ENCODE measurements at regions not wholly inside any gene's neighbourhood (a gene's known extent, or its start where the extent isn't known, plus 50 kb on each side); places are given as distances from the start of the nearest gene placed in this dataset.

- no CpG with 5 or more reads among the region's 3 CpGs for WGBS (ENCODE audit: extremely low coverage, insufficient read length, low lambda C conversion rate)
- H3K4ac ChIP-seq (ENCODE audit: low read depth, low read length) = no peak overlapping the region
- no peak overlapping the region for H2BK20ac ChIP-seq (ENCODE audit: low read depth, low read length, poor library complexity, severe bottlenecking)
- no peaks in the 10 kb centered on the region for H3K36me3 Mint-ChIP-seq (ENCODE audit: insufficient read depth in 1 of 3, low read depth in 3 of 3)
- H3K4me1 Mint-ChIP-seq = no peaks in the 10 kb centered on the region
- H3T11ph ChIP-seq (ENCODE audit: low read length) = no peak overlapping the region
- H2AFZ ChIP-seq (ENCODE audit: low read length) = no peak overlapping the region
- no peak overlapping the region for H4K5ac ChIP-seq (ENCODE audit: insufficient read length, low read depth, low read length)
- no peak overlapping the region for H3K4me3 Mint-ChIP-seq
- H3K27ac Mint-ChIP-seq = no peak overlapping the region
- H3K56ac ChIP-seq (ENCODE audit: insufficient read length, low read depth, low read length) = no peak overlapping the region
- H4K8ac ChIP-seq (replicated peaks; ENCODE audit: insufficient read length, low read depth, low read length) = no peak overlapping the region
- no peak overlapping the region for H3K4me2 ChIP-seq (ENCODE audit: insufficient read depth, insufficient read length, low read length)
- H3K14ac ChIP-seq (ENCODE audit: insufficient read depth, low read length) = no peak overlapping the region; the same call in 1 of the 2 replicates
- H3K23ac ChIP-seq (ENCODE audit: insufficient read length, low read depth, low read length) = no peak overlapping the region
- H3K4me1 ChIP-seq (ENCODE audit: insufficient read depth, low read length) = no peaks in the 10 kb centered on the region
- H3K79me1 ChIP-seq (ENCODE audit: insufficient read depth, low read depth, low read length, poor library complexity, severe bottlenecking) = no peaks in the 10 kb centered on the region
- H4K20me1 ChIP-seq (ENCODE audit: control insufficient read depth, insufficient read depth, insufficient read length) = no peaks in the 10 kb centered on the region
- H3K27me3 ChIP-seq (ENCODE audit: insufficient read depth, low read length) = no peaks in the 10 kb centered on the region
- no peak overlapping the region for H3K18ac ChIP-seq (ENCODE audit: insufficient read length, low read depth, low read length)
- no peak overlapping the region for H3K27ac ChIP-seq (ENCODE audit: insufficient read length, low read depth, low read length)
- no peak overlapping the region for H2BK15ac ChIP-seq (ENCODE audit: low read depth, low read length)
- DNase-seq = no peak
- no peak overlapping the region for H2BK120ac ChIP-seq (ENCODE audit: low read depth, low read length, poor library complexity, severe bottlenecking)
- no peaks in the 10 kb centered on the region for H3K27me3 Mint-ChIP-seq (ENCODE audit: low read depth)
- no peaks in the 10 kb centered on the region for H3K9me3 Mint-ChIP-seq
- no peak overlapping the region for H2BK12ac ChIP-seq (ENCODE audit: insufficient read length, low read depth, low read length)
- H4K91ac ChIP-seq (ENCODE audit: insufficient read length, low read depth, low read length) = no peak overlapping the region
- no peaks in the 10 kb centered on the region for H3K9me3 ChIP-seq (ENCODE audit: control insufficient read depth, low read depth, low read length)
- H2BK5ac ChIP-seq (ENCODE audit: insufficient read length, low read length) = no peak overlapping the region
- H3K9ac ChIP-seq (ENCODE audit: extremely low read depth, insufficient read length, low read length) = no peak overlapping the region
- H2AK5ac ChIP-seq (ENCODE audit: insufficient read length, low read length) = no peak overlapping the region
- TF ChIP-seq CTCF (conservative IDR thresholded peaks at IDR 0.05) = peak; percentile 69
- H3K79me2 ChIP-seq (ENCODE audit: insufficient read depth, low read length) = no peaks in the 10 kb centered on the region
- H3K23me2 ChIP-seq (ENCODE audit: insufficient read length, low read depth, low read length, poor library complexity, severe bottlenecking) = no peaks in the 10 kb centered on the region
Observed at GRCh38 chr2:155266583-155266982, 568.1 kb downstream of the KCNJ3 start.

All from H9 (cell line).